HEK293T (cell line): ENCODE measurements at regions not wholly inside any gene's neighbourhood (a gene's known extent, or its start where the extent isn't known, plus 50 kb on each side); places are given as distances from the start of the nearest gene placed in this dataset.

ENCODE experiments used
- CTCF ChIA-PET: fragments of 350-600 bp; formaldehyde crosslinking; extraction: SDS; loops from one replicate; lab custom pipeline; 2021; ENCODE audit warnings: antibody characterized with exemption, inconsistent platforms; lab: Yijun Ruan, JAX
- POLR2A ChIA-PET: fragments of 350-600 bp; formaldehyde crosslinking; extraction: SDS; loops from one replicate; lab custom pipeline; 2020; ENCODE audit warnings: antibody characterized with exemption, inconsistent platforms; lab: Yijun Ruan, JAX
- DNase-seq: peaks from one replicate; pipeline ENCODE4 v3.0.0; 2012; ENCODE audit warnings: mixed read lengths; ENCODE audit errors: extremely low spot score
- ARNT ChIP-seq: fragments of 450-650 bp; IDR thresholded peaks from 2 replicates; pipeline ENCODE4 v1.6.1; 2017; ENCODE audit warnings: mild to moderate bottlenecking
- BHLHE40 ChIP-seq: fragments of 450-650 bp; IDR thresholded peaks from 2 replicates; pipeline ENCODE4 v1.6.1; 2016; ENCODE audit warnings: mild to moderate bottlenecking, moderate library complexity, borderline replicate concordance
- CTBP1 ChIP-seq: fragments of 450-650 bp; IDR thresholded peaks from 2 replicates; pipeline ENCODE4 v1.6.1; 2016; ENCODE audit warnings: borderline replicate concordance
- ELF4 ChIP-seq: fragments of 450-650 bp; IDR thresholded peaks from 2 replicates; pipeline ENCODE4 v1.6.1; 2017; ENCODE audit warnings: antibody characterized with exemption
- FOXA1 ChIP-seq: fragments of 450-650 bp; IDR thresholded peaks from 2 replicates; pipeline ENCODE4 v1.6.1; 2016; ENCODE audit warnings: mild to moderate bottlenecking
- FOXK2 ChIP-seq: fragments of 450-650 bp; IDR thresholded peaks from 2 replicates; pipeline ENCODE4 v1.6.1; 2016; ENCODE audit warnings: mild to moderate bottlenecking
- FOXM1 ChIP-seq: fragments of 450-650 bp; IDR thresholded peaks from 2 replicates; pipeline ENCODE4 v1.6.1; 2017; ENCODE audit warnings: mild to moderate bottlenecking, borderline replicate concordance
- HDGF ChIP-seq: fragments of 450-650 bp; IDR thresholded peaks from 2 replicates; pipeline ENCODE4 v1.6.1; 2017; ENCODE audit warnings: antibody characterized with exemption, borderline replicate concordance
- L3MBTL2 ChIP-seq: fragments of 450-650 bp; conservative IDR thresholded peaks from 2 replicates; pipeline ENCODE4 v1.6.1; 2016; ENCODE audit warnings: mild to moderate bottlenecking
- LEF1 ChIP-seq: fragments of 450-650 bp; IDR thresholded peaks from 2 replicates; pipeline ENCODE4 v1.6.1; 2017; ENCODE audit warnings: mild to moderate bottlenecking, borderline replicate concordance
- NFRKB ChIP-seq: fragments of 450-650 bp; IDR thresholded peaks from 2 replicates; pipeline ENCODE4 v1.6.1; 2016; ENCODE audit warnings: mild to moderate bottlenecking, moderate library complexity
- PKNOX1 ChIP-seq: fragments of 450-650 bp; IDR thresholded peaks from 2 replicates; pipeline ENCODE4 v1.6.1; 2016
- SP1 ChIP-seq: fragments of 450-650 bp; IDR thresholded peaks from 2 replicates; pipeline ENCODE4 v1.6.1; 2017
- SUZ12 ChIP-seq: fragments of 450-650 bp; IDR thresholded peaks from 2 replicates; pipeline ENCODE4 v1.6.1; 2016; ENCODE audit warnings: mild to moderate bottlenecking
- TARDBP ChIP-seq: fragments of 450-650 bp; IDR thresholded peaks from 2 replicates; pipeline ENCODE4 v1.6.1; 2016
- ZNF384 ChIP-seq: fragments of 450-650 bp; IDR thresholded peaks from 2 replicates; pipeline ENCODE4 v1.6.1; 2016

GRCh38 chr18:67342159-67342558 is 174.4 kb downstream of the DSEL start:
- no peak for DNase-seq
- TF ChIP-seq ARNT (no peak), BHLHE40 (no peak), CTBP1 (no peak), NFRKB (no peak), PKNOX1 (no peak), L3MBTL2 (no peak), HDGF (no peak), LEF1 (no peak), ELF4 (no peak), SP1 (no peak), FOXK2 (no peak), SUZ12 (no peak), FOXM1 (no peak), FOXA1 (no peak)
- ChIA-PET CTCF (no interaction called here), POLR2A (no interaction called here)

GRCh38 chr18:67337696-67338095 is 178.8 kb downstream of the DSEL start:
- CTCF ChIA-PET = no interaction called here
- TF ChIP-seq FOXM1 (no peak), SP1 (no peak)
- no peak for DNase-seq
- POLR2A ChIA-PET = no interaction called here

- CTCF ChIA-PET = no interaction called here
- DNase-seq = no peak
These were observed 184.7 kb downstream of the DSEL start for GRCh38 chr18:67331857-67332256.

GRCh38 chr18:67319109-67319508 is 197.4 kb downstream of the DSEL start:
- ChIA-PET POLR2A (no interaction called here), CTCF (no interaction called here)
- TF ChIP-seq CTBP1 (no peak), PKNOX1 (no peak)
- no peak for DNase-seq

More at GRCh38 chr18:67331857-67332256, 184.7 kb downstream of the DSEL start:
- POLR2A ChIA-PET = no interaction called here
- TF ChIP-seq HDGF = no peak
- no peak for TF ChIP-seq NFRKB
- TF ChIP-seq FOXA1 = no peak
- no peak for TF ChIP-seq ZNF384
- no peak for TF ChIP-seq TARDBP
- no peak for TF ChIP-seq SUZ12
- no peak for TF ChIP-seq FOXM1
- TF ChIP-seq SP1 = no peak
- TF ChIP-seq ARNT = no peak
- no peak for TF ChIP-seq CTBP1

GRCh38 chr18:67318651-67319050 is 197.9 kb downstream of the DSEL start:
- ChIA-PET POLR2A (no interaction called here), CTCF (no interaction called here)
- DNase-seq = no peak
- TF ChIP-seq L3MBTL2 (no peak), CTBP1 (no peak), FOXA1 (no peak), ELF4 (no peak), LEF1 (no peak), NFRKB (no peak), HDGF (no peak), SUZ12 (no peak)

GRCh38 chr18:67310826-67311225 is 205.7 kb downstream of the DSEL start:
- no peak for DNase-seq
- POLR2A ChIA-PET = no interaction called here
- CTCF ChIA-PET = no interaction called here
- TF ChIP-seq CTBP1 (no peak), BHLHE40 (no peak), HDGF (no peak), TARDBP (no peak), FOXK2 (no peak), LEF1 (no peak), ARNT (no peak), PKNOX1 (no peak), ELF4 (no peak), FOXM1 (no peak), ZNF384 (no peak), L3MBTL2 (no peak), FOXA1 (no peak), SUZ12 (no peak), NFRKB (no peak)

GRCh38 chr18:67308819-67309218 is 207.7 kb downstream of the DSEL start:
- ChIA-PET POLR2A (no interaction called here), CTCF (no interaction called here)
- no peak for DNase-seq
- TF ChIP-seq PKNOX1 = no peak
- no peak for TF ChIP-seq ARNT
- no peak for TF ChIP-seq SUZ12
- no peak for TF ChIP-seq BHLHE40
- no peak for TF ChIP-seq LEF1
- TF ChIP-seq HDGF = no peak
